ENCODE measurements at regions not wholly inside any gene's neighbourhood (a gene's known extent, or its start where the extent isn't known, plus 50 kb on each side); places are given as distances from the start of the nearest gene placed in this dataset.

- Histone ChIP-seq H3K9me3 (no peaks in the 10 kb centered on the region), H3K27ac (no peak overlapping the region), H3K27me3 (no peaks in the 10 kb centered on the region), H3K36me3 (ENCODE audit: low read depth, missing control alignments) (no peaks in the 10 kb centered on the region), H3K4me3 (no peak overlapping the region), H3K4me1 (no peaks in the 10 kb centered on the region)
- intact Hi-C loops (cut with DNase I; ENCODE audit: low total_unique reads): no loop called here
- WGBS, 2 donors: 90 to 94% methylated on average over 1 of the region's 1 CpG
- no peak for TF ChIP-seq POLR2A (IDR thresholded peaks at IDR 0.05)
- TF ChIP-seq CTCF (IDR thresholded peaks at IDR 0.05): no peak
- DNase-seq: no peak
These were observed 58.8 kb upstream of the VGLL2 start for GRCh38 chr6:117206522-117206921.

GRCh38 chr6:117206944-117207687 lies 58.2 kb upstream of the VGLL2 start:
- DNase-seq: no peak
- 51 to 69% methylated on average over 8 of the region's 8 CpGs for WGBS, 2 donors
- TF ChIP-seq CTCF (IDR thresholded peaks at IDR 0.05) (no peak), POLR2A (IDR thresholded peaks at IDR 0.05) (no peak)

GRCh38 chr6:117210279-117210678 lies 55.1 kb upstream of the VGLL2 start:
- H3K9me3 ChIP-seq: no peaks in the 10 kb centered on the region
- H3K27ac ChIP-seq: no peak overlapping the region
- no peak for DNase-seq
- intact Hi-C loops (cut with DNase I; ENCODE audit: low total_unique reads): no loop called here
- TF ChIP-seq POLR2A (IDR thresholded peaks at IDR 0.05): no peak
- TF ChIP-seq CTCF (IDR thresholded peaks at IDR 0.05): no peak
- H3K4me1 ChIP-seq: no peaks in the 10 kb centered on the region
- 79 to 83% methylated on average over 1 of the region's 1 CpG for WGBS, 2 donors
- no peaks in the 10 kb centered on the region for H3K27me3 ChIP-seq
- no peaks in the 10 kb centered on the region for H3K36me3 ChIP-seq (ENCODE audit: low read depth, missing control alignments)
- no peak overlapping the region for H3K4me3 ChIP-seq

More at GRCh38 chr6:117206944-117207687, 58.2 kb upstream of the VGLL2 start:
- intact Hi-C loops (cut with DNase I; ENCODE audit: low total_unique reads): no loop called here
- Histone ChIP-seq H3K27me3 (no peaks in the 10 kb centered on the region), H3K4me1 (no peaks in the 10 kb centered on the region), H3K9me3 (no peaks in the 10 kb centered on the region), H3K4me3 (no peak overlapping the region), H3K27ac (no peak overlapping the region), H3K36me3 (ENCODE audit: low read depth, missing control alignments) (no peaks in the 10 kb centered on the region)

GRCh38 chr6:117215353-117216090 lies 49.8 kb upstream of the VGLL2 start:
- H3K9me3 ChIP-seq: no peaks in the 10 kb centered on the region
- intact Hi-C loops (cut with DNase I; ENCODE audit: low total_unique reads): no loop called here
- no peaks in the 10 kb centered on the region for H3K36me3 ChIP-seq (ENCODE audit: low read depth, missing control alignments)
- no peaks in the 10 kb centered on the region for H3K27me3 ChIP-seq
- H3K27ac ChIP-seq: no peak overlapping the region
- no peaks in the 10 kb centered on the region for H3K4me1 ChIP-seq
- no peak overlapping the region for H3K4me3 ChIP-seq
- TF ChIP-seq POLR2A (IDR thresholded peaks at IDR 0.05) (no peak), CTCF (IDR thresholded peaks at IDR 0.05) (no peak)
- DNase-seq: no peak
- 85 to 88% methylated on average over 4 of the region's 4 CpGs for WGBS, 2 donors

Small RNA genes lying in the stretch of these regions (small RNA-seq; reads per million reads assigned to genes)
- 2.6 to 4.7 reads per million in 2 donors for gene RNA5SP214
- 0 reads per million in 2 donors for gene RPS29P13

Measured in testis (tissue), 2 donors.